Stimulated activated CD4-positive, alpha-beta T cell treated with anti-CD3 and anti-CD28 coated beads, TNF-alpha, amount 100 ng/mL, for 4 hours (primary cell): ENCODE measurements at regions not wholly inside any gene's neighbourhood (a gene's known extent, or its start where the extent isn't known, plus 50 kb on each side); places are given as distances from the start of the nearest gene placed in this dataset.
"Not testable (repeated sequence)": the region's sequence is repeated elsewhere in the genome, so short reads cannot be mapped to it uniquely, and the experiment has no call there.

Source experiments
- DNase-seq, 3 experiments: peaks; one replicate each; pipeline ENCODE4 v3.0.0-alpha.2; 2020; ENCODE audit warnings: low read depth in 3 of 3

- not testable (repeated sequence) for DNase-seq
Observed at GRCh38 chr15:26026671-26027070, 163.5 kb upstream of the ATP10A start.

- DNase-seq, result no peak
Observed at GRCh38 chr15:26024241-26024640, 161.1 kb upstream of the ATP10A start.

- no peak for DNase-seq
Observed at GRCh38 chr15:26023691-26024090, 160.6 kb upstream of the ATP10A start.

- no peak for DNase-seq
Observed at GRCh38 chr15:26023231-26023630, 160.1 kb upstream of the ATP10A start.

GRCh38 chr15:26020871-26021270 is 157.7 kb upstream of the ATP10A start:
- no peak for DNase-seq

- no peak for DNase-seq
Observed at GRCh38 chr15:26017665-26018064, 154.5 kb upstream of the ATP10A start.

- DNase-seq, result no peak
Observed at GRCh38 chr15:26015516-26016075, 152.5 kb upstream of the ATP10A start.

- no peak for DNase-seq
Observed at GRCh38 chr15:26013981-26014380, 150.9 kb upstream of the ATP10A start.

GRCh38 chr15:26011916-26012315 is 148.8 kb upstream of the ATP10A start:
- DNase-seq, result no peak

GRCh38 chr15:26007151-26007550 is 144.0 kb upstream of the ATP10A start:
- DNase-seq, result no peak

GRCh38 chr15:26001201-26001600 is 138.1 kb upstream of the ATP10A start:
- DNase-seq, result no peak

GRCh38 chr15:25993506-25993905 is 130.4 kb upstream of the ATP10A start:
- DNase-seq, result no peak

- no peak for DNase-seq
Observed at GRCh38 chr15:25990220-25990619, 127.1 kb upstream of the ATP10A start.

GRCh38 chr15:25989327-25989726 is 126.2 kb upstream of the ATP10A start:
- no peak for DNase-seq

- DNase-seq, result not testable (repeated sequence)
Observed at GRCh38 chr15:25988716-25989115, 125.6 kb upstream of the ATP10A start.

GRCh38 chr15:25987638-25988037 is 124.5 kb upstream of the ATP10A start:
- no peak for DNase-seq

GRCh38 chr15:25985165-25985564 is 122.0 kb upstream of the ATP10A start:
- no peak for DNase-seq

GRCh38 chr15:25982736-25983135 is 119.6 kb upstream of the ATP10A start:
- no peak for DNase-seq

GRCh38 chr15:25981114-25981513 is 118.0 kb upstream of the ATP10A start:
- DNase-seq, result no peak

- DNase-seq, result no peak
Observed at GRCh38 chr15:25972141-25972675, 109.1 kb upstream of the ATP10A start.

- DNase-seq, result no peak
Observed at GRCh38 chr15:25971053-25971452, 107.9 kb upstream of the ATP10A start.

GRCh38 chr15:25969886-25970285 is 106.8 kb upstream of the ATP10A start:
- DNase-seq, result no peak

- no peak for DNase-seq
Observed at GRCh38 chr15:25967116-25967515, 104.0 kb upstream of the ATP10A start.

- DNase-seq, result no peak
Observed at GRCh38 chr15:25965326-25965725, 102.2 kb upstream of the ATP10A start.
